RPMI8226 (cell line): ENCODE measurements at regions not wholly inside any gene's neighbourhood (a gene's known extent, or its start where the extent isn't known, plus 50 kb on each side); places are given as distances from the start of the nearest gene placed in this dataset.
"Not testable (repeated sequence)": the region's sequence is repeated elsewhere in the genome, so short reads cannot be mapped to it uniquely, and the experiment has no call there.

Experiments used
- DNase-seq: peaks from one replicate; pipeline ENCODE4 v3.0.0-alpha.2; 2015

DNA sequence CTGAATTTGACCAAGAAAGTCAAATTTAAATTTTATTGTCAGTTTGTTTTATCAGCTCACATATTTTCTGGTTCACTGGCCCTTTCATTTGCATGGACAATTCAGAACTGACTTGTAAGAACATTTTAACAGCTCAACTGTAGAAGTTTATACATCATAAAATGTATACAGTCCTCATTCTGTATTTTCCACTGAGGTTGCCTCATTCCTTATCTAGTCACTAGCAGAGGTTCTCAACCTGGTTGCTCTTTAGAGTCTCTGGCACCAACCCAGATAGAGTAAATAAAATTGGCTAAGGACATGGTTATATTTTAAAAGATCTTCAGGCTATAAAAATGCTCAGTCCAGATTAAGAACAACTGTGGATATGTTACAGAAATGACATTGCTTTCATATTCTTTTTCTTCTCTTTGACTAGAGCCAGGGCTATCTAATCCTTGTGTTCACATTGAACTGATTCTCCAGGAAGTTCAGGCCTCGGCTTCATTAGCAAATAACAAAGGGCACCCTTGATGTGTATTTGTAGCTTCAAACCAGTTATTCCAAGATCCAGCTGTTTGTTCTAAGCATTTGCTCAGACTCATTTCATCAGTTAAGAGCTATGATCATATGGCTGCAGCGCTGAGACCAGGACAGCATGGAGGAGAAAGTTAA is 782.5 kb downstream of the ETS1 start:
- DNase-seq = no peak

- no peak for DNase-seq
Observed at GRCh38 chr11:127803755-127804154, 783.6 kb downstream of the ETS1 start.

- DNase-seq = no peak
Observed at GRCh38 chr11:127800989-127801688, 786.2 kb downstream of the ETS1 start.

DNA sequence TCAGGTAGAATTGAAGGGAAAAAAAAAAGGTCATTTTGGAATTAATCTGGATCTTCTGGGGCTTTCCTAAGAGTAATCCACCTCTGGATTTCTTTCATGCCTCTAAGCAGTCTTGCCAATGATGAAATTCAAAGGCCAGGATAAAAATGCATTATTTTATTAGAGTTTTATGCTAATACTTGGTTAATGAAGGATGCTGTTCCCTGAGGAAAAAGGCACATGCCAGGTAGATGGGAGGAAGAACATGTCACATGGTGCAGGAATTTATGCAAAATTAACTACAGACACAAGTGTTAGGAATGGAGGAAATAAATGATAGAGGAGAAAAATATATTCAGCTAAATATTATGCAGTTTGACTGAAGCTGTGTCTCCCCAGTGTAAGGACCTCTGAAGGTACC is 792.0 kb downstream of the ETS1 start:
- DNase-seq = no peak

GRCh38 chr11:127791844-127792243 is 791.3 kb upstream of the KIRREL3 start:
- DNase-seq = no peak

DNA sequence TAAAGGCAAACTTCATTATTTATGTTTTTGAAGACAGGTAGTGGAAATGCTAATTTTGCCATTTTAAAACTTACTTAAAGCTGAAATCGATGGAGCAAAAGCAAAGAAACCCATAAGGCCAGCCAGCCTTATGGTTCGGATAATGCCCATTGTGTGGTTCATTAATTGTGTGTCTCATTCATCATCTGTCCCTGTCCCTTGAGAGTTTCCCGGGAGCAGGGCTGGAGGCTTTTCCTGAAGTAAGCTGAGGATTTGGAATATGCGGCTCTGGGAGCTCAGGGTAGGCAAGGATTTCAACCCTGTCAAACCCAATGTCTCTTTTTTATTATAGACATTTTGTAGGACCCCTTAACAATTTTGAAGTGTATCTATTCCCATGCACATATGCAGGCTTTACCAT is 790.0 kb upstream of the KIRREL3 start:
- no peak for DNase-seq

- DNase-seq = peak; percentile 47
Observed at GRCh38 chr11:127789927-127790326, 789.4 kb upstream of the KIRREL3 start.

DNA sequence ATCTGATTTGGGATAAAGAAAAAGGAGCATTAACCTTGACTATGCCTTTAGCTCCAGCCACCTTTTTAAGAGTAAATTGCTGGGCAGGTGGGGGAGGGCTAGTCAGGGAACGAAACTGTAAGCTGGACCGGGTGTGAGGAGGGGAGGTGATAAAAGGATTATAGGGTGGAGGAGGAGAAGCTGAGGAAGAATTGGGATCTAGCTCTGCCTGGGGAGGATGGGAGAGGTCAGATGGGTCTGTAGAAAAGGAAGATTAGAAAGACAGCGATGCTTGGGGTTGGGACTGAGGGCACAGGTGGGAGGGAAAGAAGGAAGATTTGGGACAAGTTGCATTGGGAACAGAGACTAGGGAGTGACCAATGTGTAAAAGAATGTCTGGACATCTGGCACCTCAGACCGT is 772.4 kb upstream of the KIRREL3 start:
- DNase-seq = not testable (repeated sequence)

- DNase-seq = not testable (repeated sequence)
Observed at GRCh38 chr11:127768931-127769330, 768.4 kb upstream of the KIRREL3 start.

DNA sequence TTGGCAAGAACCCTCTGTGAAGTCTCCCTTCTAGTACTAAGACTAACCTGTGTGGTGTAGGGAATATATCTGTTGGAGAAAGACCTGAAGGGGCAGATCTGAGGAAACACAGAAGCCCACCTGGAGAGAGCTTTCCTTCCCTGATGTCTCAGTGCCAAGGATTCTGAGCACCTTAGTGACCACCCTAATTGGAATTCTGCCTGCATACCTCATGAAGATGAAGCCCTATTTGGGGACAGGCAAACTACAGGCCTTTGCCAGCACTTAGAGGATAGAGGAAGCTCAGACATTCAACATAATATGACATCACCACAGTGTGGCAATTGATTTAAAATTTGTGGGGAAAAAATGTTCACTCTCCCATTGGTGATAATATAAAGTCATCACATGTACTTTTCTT is 766.2 kb upstream of the KIRREL3 start:
- DNase-seq = no peak

DNA sequence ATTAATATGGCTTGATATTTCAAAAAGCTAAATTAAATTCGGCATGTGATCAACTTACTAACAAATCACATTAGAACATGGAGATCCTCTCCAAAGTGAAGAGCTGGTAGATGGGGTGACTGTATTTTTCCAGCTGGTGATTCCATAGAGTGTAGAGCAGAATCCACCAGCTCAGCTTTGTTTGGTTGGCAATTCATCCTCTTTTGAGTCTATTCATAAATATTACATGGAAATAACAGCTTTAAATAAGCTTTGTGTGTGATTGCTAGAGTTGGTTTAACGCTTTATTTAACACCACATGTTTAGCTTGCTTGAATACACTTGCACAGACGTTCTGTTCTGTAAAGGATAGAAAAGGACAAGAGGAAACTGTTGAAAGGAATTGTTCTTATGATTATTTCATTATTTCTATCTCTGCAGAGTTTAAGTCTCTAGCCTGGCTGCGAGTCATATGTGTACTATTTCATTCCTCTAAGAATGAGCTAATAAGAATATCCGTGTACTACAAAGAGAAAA is 738.3 kb upstream of the KIRREL3 start:
- no peak for DNase-seq

GRCh38 chr11:127737499-127737898 is 736.9 kb upstream of the KIRREL3 start:
- DNase-seq = no peak

DNA sequence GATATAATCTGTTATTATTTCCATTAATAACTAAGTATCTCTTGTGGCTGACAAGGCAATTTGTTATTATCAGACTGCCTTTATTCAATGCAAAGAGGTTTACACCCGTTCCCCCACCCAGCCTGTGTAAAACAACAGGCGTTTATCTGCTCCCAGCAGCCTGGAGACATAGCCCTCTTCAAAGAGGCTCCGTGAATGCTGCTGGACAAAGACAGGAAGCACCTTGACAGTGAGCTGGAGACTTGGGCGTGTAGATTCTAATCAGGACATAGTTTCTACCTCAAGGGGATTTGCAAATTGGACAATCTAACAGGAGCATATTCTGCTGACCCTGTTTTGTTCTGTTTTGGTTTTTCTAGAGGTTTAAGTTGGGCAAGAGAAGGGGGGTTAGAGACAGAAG is 733.0 kb upstream of the KIRREL3 start:
- peak; percentile 18 for DNase-seq

DNA sequence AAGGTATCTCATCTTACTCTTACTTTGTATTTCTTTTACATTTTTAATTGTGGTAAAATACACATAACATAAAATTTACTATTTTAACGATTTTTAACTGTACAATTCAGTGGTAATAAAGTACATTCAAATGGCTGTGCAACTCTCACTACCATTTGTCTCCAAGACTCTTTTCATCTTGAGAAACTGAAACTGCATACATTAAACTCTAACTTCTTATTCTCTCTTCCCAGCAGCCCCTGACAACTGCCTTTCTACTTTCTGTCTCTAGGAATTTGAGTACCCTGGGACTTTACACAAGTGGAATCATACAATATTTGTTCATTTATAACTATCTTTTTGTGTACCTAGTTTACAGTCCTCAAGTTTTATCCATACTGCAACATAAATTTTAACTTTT is 725.8 kb upstream of the KIRREL3 start:
- DNase-seq = no peak

DNA sequence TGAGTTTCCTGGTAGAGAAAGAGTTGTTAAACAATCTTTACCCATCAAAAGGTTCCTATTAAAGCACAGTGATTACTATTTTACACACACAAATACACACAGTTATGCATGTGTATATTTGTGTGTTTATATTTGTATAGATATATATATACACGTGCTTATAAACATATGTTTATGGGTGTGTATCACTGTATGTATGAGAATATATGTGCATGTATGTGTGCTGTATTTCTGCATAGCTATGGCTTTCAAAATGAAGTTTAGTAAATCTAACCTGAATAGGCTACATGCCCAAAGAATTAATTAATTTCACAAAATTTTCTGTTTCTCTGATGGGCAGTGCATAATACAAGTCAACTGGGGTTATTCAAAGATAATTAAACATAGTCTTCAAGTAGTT is 723.1 kb upstream of the KIRREL3 start:
- DNase-seq = no peak

DNA sequence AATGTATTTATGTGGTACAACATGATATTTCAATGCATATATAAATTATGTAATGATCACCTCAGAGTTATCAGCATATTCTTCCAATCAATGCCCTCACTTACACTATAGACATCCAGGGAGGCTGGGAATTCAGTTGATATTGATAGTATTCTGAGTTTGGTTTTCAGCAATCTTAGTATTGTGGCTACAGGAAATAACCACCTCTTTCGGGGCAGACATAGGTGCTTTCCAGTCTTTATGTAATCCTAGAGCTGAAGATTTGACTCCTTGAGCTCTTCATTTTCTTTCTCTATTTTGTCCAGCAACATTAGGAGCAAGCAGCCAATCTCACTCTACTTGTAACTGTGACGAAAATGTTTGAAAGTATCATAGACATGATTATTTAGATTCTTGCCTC is 712.7 kb upstream of the KIRREL3 start:
- no peak for DNase-seq

DNA sequence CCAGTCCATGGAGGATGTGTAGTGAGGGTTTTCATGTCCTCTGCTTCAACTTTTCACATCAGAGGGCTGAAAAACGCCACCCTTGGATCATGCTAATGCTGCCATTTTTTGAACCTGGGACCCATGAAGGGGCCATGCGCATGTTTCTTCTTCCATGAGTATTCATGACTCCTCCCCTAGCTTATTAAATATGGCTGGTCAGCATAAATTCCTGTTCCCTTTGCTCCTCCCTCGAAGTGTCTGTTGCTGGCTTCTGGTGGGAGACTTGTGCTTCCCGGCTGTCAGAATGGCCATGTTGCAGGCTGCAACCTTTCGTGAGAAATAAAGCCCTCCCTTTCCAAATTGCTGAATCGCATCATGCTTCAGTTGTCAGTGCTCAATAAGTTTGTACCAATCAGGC is 711.2 kb upstream of the KIRREL3 start:
- DNase-seq = no peak

GRCh38 chr11:127710831-127711230 is 710.3 kb upstream of the KIRREL3 start:
- DNase-seq = no peak

- DNase-seq = no peak
Observed at GRCh38 chr11:127709960-127710359, 709.4 kb upstream of the KIRREL3 start.

- no peak for DNase-seq
Observed at GRCh38 chr11:127693686-127694085, 693.1 kb upstream of the KIRREL3 start.

DNA sequence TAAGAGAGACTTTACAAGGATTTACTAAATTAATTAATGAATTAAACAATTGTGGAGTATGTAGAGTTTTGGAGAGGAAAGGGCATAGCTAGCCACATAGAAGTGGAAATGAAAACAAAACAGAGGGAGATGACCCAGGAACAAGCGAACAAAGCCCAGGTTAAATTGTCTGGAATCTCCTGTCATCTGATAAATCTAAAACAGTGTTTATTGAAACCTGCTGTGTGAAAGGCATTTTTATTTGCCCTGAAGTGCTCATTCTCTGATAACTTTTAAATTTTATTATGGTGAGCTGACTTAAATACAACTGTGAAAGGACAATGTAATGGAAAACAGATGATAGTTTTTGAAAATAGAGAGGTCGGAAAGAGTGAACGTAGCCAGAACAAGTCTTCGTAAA is 682.8 kb upstream of the KIRREL3 start:
- no peak for DNase-seq

GRCh38 chr11:127679816-127680545 is 679.4 kb upstream of the KIRREL3 start:
- no peak for DNase-seq

GRCh38 chr11:127678631-127679030 is 678.1 kb upstream of the KIRREL3 start:
- DNase-seq = no peak
